ENCODE measurements at regions not wholly inside any gene's neighbourhood (a gene's known extent, or its start where the extent isn't known, plus 50 kb on each side); places are given as distances from the start of the nearest gene placed in this dataset.

GRCh38 chr5:54363669-54364068, 53.3 kb upstream of the ARL15 start:
- no peaks in the 10 kb centered on the region for H3K4me1 Mint-ChIP-seq (ENCODE audit: unreplicated experiment)

GRCh38 chr5:54362992-54363625, 52.7 kb upstream of the ARL15 start:
- H3K36me3 Mint-ChIP-seq = no peaks in the 10 kb centered on the region
- H3K9me3 Mint-ChIP-seq = peaks cover 5% of the 10 kb centered on the region
- DNase-seq (ENCODE audit: extremely low spot score, unreplicated experiment) = no peak
- H3K27ac Mint-ChIP-seq = no peak overlapping the region
- no peak overlapping the region for H3K4me3 Mint-ChIP-seq
- H3K4me1 Mint-ChIP-seq (ENCODE audit: unreplicated experiment) = no peaks in the 10 kb centered on the region
- TF ChIP-seq CTCF (conservative IDR thresholded peaks at IDR 0.05) = no peak
- peaks cover 3% of the 10 kb centered on the region for H3K27me3 Mint-ChIP-seq

More at GRCh38 chr5:54363669-54364068, 53.3 kb upstream of the ARL15 start:
- Mint-ChIP-seq H3K27me3 (peaks cover 3% of the 10 kb centered on the region), H3K9me3 (peaks cover 5% of the 10 kb centered on the region), H3K27ac (no peak overlapping the region), H3K4me3 (no peak overlapping the region), H3K36me3 (no peaks in the 10 kb centered on the region)
- DNase-seq (ENCODE audit: extremely low spot score, unreplicated experiment) = no peak
- no peak for TF ChIP-seq CTCF (conservative IDR thresholded peaks at IDR 0.05)

GRCh38 chr5:54362434-54362833, 52.1 kb upstream of the ARL15 start:
- Mint-ChIP-seq H3K4me1 (ENCODE audit: unreplicated experiment) (no peaks in the 10 kb centered on the region), H3K27me3 (peaks cover 3% of the 10 kb centered on the region), H3K27ac (no peak overlapping the region), H3K9me3 (peaks cover 5% of the 10 kb centered on the region), H3K4me3 (no peak overlapping the region), H3K36me3 (no peaks in the 10 kb centered on the region)
- TF ChIP-seq CTCF (conservative IDR thresholded peaks at IDR 0.05) = no peak
- no peak for DNase-seq (ENCODE audit: extremely low spot score, unreplicated experiment)

DNA sequence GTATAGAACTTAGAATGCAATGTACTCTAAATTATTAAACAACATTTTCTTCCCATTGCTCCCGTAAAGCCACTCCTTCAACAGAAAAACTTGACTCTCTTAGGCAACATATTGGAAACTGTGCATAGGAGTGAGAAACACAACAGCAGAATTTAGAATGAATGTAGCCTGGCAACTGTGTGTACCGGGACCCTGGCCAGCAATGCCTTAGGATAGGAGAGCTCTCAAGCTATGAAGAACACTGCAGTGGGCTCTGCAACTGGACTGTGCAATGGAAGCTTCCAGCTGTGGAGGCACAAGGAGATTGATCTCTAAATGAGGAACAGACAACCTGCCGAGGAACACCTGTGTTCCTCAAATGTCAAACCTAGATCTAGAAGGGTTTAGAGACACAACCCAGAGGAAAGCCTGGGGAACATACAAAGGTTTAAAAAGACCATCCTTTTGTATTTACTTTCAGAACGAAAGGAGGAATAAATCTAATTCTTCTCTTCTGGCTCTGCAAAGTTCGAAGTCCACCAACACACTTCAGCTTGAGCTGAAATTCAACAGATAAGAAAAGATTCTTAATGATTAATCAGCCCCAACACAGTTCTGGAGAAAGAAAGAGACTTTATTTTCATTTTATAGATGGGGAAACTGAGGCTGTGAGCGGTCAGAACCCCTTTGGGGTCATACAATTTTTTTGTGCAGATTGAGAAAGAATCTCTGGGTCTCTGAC, 51.5 kb upstream of the ARL15 start:
- no peak for TF ChIP-seq CTCF (conservative IDR thresholded peaks at IDR 0.05)
- H3K27me3 Mint-ChIP-seq = peaks cover 3% of the 10 kb centered on the region
- no peaks in the 10 kb centered on the region for H3K36me3 Mint-ChIP-seq
- no peak for DNase-seq (ENCODE audit: extremely low spot score, unreplicated experiment)
- no peaks in the 10 kb centered on the region for H3K4me1 Mint-ChIP-seq (ENCODE audit: unreplicated experiment)
- no peak overlapping the region for H3K4me3 Mint-ChIP-seq
- no peak overlapping the region for H3K27ac Mint-ChIP-seq
- peaks cover 5% of the 10 kb centered on the region for H3K9me3 Mint-ChIP-seq

GRCh38 chr5:54360925-54361662, 50.7 kb upstream of the ARL15 start:
- Mint-ChIP-seq H3K4me3 (no peak overlapping the region), H3K27me3 (peaks cover 3% of the 10 kb centered on the region), H3K9me3 (peaks cover 5% of the 10 kb centered on the region), H3K4me1 (ENCODE audit: unreplicated experiment) (no peaks in the 10 kb centered on the region), H3K36me3 (no peaks in the 10 kb centered on the region), H3K27ac (no peak overlapping the region)
- no peak for TF ChIP-seq CTCF (conservative IDR thresholded peaks at IDR 0.05)
- no peak for DNase-seq (ENCODE audit: extremely low spot score, unreplicated experiment)
